Stimulated activated CD8-positive, alpha-beta memory T cell treated with anti-CD3 and anti-CD28 coated beads, Interleukin-4, amount 100 ng/mL, for 48 hours (primary cell): ENCODE measurements at regions not wholly inside any gene's neighbourhood (a gene's known extent, or its start where the extent isn't known, plus 50 kb on each side); places are given as distances from the start of the nearest gene placed in this dataset.

Source experiments
- DNase-seq: peaks from one replicate; pipeline ENCODE4 v3.0.0-alpha.2; 2020

DNA sequence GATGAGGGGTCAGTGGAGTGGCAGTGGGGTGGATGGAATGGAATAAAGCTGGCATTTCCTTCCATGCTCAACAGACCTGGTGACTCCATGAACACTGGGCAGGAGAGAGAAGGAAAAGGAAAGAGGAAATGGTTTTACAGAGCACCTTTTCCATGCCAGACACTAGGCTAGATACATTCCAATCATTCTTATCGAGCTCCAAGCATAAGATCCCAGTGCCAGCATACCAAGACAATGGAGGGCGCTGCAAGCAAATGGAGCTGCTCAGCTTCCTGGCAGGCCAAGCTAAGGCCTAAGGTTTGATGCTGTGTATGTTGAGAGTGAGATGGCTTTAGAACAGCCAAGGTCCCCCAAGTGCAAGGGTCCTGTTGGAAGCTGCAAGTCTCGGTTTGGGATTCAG is 113.2 kb downstream of the HSPH1 start:
- no peak for DNase-seq

DNA sequence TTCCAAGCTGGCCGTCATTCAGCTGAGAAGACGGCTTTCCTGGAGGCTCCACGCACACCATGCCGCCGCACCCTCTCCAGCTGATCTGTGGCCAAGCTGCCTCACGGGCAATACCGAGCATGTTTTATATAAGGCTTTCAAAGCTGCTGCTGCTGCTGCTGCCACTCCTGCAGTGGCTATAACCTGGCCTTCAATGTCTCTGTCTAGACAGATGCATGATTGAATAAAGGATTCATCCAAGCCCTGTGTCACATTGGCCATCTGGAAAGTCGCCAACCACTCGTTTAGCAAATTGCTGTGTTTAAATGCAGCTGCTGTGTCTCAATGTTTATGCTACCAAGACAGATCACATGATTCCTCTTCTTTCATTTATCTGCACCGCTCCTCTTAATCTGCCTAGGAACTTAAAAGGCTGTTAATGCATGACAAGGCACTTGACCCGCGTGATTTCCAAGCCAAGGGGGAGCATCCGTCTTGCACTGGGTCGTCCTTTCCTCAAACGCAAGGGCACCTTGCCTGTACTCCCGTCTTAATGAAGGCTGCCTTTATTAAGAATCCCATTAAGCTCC is 114.3 kb downstream of the TEX26 start:
- peak; percentile 22 for DNase-seq

DNA sequence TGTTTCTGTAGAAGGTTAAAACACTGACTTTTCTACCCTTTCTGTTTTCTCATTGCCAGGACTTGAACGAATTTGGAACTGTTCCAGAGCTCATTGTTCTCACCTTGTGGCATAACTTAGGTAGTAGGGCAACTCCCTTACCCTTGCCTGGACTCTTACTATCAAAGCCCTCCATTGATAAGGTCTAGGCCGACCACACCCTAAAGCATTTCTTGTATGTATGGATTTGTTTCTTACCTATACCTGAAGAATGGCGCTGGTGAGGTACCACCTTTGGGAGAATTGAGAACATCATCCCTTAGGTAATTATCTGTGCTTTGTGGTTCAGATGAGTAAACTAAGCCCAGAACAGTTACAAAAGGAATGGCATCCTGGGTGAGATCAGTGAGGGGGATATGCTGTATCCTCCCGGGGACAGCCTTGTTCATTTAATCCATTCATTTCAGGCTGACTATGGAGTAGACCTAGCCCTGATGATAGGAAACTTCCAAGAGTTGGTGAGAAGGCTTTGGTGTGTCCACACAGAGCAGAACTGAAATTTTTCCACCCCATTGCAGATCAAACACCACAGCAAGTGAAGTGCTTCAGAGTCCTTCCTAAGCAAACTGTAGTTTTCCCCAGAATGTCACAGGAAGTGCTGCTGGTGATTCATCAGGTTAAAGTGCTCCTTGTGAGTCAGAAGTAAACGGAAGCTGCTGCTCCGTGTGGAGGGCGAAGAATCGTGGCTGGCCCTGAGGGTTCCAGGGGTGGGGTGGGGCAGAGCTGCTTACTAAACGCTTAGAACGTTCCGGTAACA is 113.0 kb downstream of the TEX26 start:
- peak; percentile 84 for DNase-seq

DNA sequence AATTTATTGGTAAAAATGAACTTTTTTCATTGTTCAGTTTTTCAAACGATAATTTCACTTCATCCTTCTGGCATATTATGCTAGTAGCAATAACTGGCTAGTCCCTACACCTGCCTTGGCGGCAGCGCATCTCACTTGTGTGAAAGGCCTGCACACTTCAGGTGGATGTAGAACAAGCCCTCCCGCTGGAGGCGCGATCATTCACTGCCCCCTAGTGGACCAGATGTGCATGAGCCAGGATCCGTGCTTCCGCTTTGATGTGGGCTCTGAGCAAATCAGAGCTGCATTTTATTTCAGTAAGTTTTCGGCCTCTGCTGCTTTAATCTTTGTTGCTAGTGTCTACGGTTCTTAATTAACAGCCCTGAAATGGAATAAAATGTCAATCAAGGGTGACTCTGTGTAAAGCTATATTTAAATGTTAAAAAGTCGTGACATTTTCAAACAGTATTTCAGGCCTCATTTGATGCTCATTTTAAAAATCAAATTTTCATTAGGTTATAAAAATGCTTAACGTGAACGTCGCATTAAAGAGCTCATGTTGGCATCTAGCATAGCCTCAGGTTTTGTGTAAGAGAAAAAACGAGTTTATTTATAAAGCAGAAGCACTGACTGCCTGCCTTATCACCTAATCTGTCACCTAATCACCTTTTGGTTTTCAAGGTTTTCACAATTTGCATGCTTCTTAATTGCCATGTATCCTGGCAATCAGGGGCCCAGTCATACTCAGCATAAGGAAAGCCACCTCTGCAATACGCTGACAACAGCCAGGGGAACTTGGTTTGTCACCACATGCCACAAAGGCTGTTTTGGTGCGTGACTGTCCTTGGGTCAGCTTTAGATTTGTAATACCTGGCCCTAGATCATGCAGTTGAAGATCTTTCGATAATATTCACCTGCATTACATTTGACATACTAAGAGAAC is 112.2 kb downstream of the TEX26 start:
- DNase-seq: peak; percentile 88

DNA sequence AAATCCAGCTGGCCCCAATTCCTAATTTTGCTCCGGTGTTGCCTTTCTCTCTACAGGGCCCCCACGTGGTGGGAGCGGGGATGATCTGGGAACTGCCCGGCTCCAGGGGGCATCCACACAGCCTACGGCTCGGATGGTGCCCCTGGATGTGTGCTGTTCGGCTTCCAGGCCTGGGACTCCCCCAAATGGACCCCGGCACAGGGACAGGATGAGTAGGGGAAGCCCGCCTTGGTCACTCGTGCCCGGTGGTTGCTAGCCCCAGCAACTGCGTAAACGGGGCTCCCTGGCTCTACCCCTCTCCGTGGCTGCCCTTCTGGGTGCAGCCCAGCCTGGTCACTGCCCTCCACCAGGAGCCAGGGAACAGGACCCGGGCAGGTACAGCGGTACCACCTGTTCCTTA is 111.5 kb downstream of the TEX26 start:
- no peak for DNase-seq

DNA sequence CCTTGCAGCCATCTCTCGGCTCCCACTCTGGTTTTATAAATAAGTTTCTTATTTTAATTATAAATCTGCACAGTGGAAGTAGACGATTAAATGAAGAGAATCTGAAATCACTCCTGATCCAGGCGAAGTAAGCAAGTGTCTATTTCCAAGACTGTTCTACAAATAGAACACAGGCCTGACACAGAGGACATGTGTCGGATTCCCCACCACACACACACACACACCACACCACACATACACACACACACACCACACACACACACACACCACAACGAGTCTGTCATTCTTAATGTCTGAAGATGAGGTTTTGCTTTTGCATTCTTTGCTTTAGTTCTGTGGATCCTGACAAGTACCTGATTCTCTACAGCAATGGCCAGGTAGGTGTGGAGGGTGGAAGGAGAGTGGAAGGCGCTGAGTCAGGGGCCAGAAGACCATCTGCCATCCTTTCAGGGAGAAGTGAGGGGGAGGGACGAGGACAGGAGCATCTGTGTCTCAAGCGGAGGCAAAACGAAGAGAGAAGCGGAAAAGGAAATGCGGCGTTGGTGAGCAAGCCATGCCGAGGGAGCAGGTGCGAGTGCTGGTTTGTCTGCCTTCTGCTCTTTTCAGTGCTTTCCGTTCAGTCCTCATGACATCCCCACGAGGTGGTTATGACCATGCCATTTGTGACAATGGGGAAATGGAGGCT is 110.2 kb downstream of the TEX26 start:
- DNase-seq: no peak

DNA sequence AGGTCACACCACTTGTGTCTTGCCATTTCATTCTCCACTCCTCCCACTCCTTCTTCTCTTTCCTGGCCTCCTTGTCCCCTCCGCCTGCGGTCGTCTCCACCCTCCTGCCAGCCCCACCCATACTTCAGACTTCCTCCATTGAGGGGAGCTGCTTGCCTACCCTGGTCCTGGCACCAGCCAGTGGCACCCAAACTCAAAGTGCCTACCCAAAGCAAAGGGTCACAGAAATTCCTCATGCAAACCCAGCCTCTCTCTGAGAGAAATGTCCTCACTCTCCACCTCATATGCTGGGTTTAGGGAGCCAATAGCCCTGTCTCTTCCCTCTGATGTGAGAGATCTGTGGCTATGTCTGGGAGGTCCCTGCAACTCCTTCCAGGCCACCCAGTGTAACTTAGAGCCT is 109.6 kb downstream of the TEX26 start:
- no peak for DNase-seq

DNA sequence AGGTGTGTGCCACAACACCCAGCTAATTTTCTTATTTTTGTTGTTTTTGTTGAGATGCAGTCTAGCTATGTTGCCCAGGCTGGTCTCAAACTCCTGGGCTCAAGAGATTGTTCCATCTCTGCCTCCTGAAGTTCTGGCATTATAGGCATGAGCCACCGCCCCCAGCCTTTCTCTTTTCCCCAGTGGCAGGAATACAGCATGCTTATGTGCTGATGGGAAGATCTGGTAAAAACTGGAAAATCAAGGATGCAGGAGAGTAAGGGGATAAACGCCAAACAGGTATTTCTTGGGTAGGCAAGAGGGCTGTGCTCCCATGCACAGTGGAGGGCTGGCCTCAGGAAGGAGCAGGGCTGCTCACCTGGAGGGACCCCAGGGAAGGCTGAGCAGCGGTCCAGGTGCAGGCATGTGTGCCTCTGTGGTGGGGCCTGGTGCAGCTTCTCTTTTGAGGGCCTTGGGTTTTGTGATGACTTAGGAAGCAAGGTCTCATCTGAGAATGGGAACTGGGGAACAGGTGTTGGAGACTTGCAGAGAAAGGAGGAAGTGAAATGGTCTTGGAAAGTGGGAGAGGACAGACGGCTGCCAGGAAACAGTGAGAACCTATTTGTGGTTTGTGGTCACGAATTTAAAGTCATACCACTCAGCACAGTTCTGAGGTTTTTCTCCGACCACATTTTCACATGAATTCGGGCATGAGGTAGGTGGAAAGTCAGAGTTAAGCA is 106.5 kb downstream of the TEX26 start:
- DNase-seq: peak; percentile 46

DNA sequence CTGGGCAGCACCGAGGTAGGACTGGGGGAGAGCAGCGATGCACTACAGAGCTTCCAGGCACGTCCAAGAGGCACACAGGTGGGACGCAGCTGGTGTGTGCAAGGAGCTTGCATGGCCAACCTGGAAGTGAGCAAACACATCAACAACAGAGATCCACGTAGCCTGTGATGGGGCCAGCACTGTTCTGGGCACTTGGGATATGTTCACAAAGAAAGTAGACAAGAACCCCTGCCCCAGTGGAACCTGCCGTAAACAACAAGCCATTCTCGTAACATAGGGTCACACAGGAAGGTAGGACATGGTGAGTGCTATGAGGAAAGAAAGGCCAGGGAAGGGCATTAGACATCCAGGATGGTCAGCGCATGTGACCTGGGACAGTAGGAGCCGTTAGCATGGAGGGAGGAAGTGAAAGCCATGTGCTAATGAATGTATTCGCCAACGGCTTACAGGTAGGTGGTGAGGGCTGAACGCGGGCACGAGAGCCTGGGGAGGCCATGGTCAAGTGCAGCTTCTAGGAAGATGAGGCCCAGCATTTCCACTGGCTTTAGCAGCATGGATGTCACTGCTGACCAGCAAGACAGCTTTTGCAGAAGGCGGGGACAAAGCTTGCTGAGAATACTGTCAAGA is 105.5 kb downstream of the TEX26 start:
- DNase-seq: peak; percentile 23

DNA sequence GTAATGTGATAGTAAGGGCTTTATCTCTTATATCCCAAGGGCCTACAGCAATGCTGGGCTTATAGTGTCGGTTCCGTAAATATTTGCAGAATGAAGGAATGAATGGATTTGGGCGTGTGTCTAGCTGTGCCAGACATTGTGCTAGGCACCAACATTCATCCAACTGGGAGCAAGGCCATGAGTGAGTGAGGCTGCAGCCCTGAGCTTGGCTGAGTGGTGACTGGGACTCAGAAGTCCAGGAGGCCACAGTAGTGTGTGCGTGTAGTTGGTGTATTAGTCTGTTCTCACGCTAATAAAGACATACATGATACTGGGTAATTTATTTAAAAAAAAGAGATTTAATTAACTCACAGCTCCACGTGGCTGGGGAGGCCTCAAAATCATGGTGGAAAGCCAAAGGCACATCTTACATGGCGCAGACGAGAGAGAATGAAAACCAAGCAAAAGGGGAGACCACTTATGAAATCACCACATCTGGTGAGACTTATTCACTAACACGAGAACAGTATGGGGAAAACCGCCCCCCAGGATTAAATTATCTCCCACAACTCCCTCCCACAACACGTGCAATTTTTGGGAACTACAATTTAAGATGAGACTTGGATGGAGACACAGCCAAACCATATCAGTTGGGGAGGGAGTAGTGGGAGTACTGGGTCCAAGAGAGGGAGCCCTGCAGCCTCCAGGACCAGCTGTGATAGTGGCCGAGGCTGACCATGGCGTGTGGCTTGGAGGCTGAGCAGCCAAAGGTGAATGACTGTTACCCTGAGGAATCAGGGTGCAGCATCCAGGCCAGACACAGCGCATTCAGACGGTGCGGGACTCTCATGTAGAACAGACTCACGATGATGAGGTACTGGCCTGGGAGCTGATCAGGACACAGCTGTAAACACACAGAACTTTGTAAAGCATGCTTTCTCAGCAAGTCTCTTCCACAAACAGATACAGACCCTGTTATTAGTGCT is 104.6 kb downstream of the TEX26 start:
- peak; percentile 18 for DNase-seq

DNA sequence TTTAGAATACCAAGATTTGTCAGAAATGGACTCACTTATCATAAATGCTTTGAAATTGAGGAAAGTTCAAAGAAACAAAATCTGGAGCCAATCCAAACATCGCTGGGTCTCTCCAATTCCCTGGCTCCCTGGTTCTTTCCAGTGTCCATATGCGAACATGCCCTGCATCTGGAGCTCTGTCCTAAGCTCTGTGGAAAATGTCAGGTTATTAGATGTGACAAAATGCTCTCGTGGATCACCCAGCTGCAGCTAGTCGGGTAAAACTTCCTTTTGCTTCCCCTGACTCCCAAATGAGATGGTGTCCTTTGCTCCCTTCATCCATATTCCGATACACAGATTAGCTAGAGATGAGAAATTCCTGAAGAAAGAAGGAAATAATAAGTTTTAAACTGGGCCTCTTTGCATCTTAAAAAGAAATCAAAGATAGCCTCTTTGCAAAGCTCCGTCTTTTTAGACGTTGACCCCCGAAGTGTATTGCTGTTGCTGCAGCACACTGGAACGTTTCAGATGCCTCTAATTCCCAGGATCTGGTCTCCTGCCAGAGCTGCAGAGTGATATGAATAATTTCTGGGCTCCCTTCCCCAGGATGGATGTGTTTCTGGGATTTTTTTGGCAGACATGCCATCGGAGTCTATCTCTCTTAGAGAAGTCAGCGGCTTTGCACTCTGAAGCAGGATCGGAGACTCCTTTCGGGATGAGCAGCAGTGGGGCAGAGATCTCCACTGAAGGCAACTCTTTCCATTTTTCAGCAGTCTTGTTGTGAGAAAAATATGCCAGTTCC is 102.9 kb downstream of the TEX26 start:
- DNase-seq: peak; percentile 7

DNA sequence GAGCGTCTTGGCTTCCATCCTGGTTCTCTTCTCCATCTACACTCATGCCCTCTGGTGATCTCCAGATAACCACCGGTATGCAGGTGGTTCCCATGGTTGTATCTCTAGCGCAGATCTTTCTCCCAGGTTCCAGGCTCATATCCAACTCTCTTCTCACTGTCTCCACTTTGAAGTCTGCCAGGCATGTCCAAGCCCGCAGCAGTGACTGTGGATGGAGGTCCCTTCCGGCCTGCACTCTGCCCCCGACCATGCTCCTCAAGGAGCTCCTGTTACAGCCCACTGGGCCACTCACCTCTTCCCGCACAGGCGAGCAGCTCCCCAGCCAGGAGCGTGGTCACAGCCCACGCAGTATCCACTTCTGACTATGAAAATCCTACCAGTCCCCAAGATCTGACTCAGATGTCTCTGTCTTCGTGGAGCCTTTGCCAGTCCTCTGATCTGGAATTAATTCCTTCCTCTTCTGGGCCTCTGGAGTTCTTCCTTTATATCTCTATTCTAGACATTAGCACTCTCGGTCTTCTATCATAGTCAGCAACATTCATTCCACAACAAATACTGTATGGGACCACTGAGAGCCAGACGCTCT is 100.2 kb downstream of the TEX26 start:
- peak; percentile 23 for DNase-seq

DNA sequence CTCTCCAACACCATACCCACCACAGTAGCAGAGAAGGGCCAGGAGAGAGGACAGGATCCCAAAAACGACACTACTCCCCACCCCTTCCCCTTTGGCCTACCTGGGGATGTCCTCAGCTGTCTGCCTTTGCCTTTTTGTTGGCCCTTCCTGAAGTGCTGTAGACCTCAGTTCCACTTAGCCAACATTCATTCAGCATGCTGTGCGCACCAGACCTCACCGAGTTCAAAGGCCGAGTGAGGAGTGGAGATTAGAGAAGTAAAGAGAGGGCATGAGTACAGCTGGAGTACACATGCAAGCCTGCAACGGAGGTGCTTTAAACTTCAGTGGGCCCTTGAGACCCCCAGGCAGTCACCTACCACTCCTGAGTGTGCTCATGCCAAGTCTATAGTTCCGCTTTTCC is 99.0 kb downstream of the TEX26 start:
- DNase-seq: peak; percentile 15

DNA sequence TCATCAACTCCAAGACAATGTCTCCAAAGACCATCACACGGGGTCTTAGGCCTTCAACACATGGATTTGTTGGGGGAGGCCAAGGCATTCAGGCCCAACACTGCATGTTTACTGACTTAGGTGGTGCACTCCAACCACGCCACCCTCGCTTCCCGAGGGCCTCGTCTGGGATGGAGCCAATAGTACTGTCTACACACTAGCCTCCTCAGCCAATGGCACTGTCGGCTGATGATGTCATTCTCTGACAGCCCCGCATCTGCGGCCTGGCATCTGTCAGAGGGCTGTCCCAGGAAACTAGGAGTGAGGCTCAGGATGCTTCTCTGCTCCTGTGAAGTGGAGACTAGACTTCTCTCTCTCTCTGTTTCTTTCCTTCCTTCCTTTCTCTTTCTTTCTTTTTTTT is 96.6 kb downstream of the TEX26 start:
- peak; percentile 17 for DNase-seq

DNA sequence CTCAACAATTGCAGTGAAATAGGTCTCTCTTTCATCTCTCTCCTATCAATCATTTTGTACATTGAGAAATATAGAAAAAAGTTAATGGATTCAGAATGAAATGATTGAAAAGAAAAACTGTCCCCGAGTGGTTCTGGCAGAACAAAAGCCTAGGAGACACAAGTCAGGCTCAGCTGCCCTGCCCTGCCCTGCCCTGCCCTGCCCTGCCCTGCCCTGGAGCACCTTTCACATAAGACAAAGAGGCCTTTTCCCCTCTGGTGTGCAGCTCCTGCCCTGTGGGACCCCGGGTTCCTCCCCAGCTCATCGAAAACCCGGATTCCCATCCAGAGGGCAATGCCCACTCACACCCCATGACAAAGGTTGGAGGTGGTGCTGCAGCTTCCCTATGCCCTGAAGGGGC is 94.7 kb downstream of the TEX26 start:
- DNase-seq: peak; percentile 10
